Neural progenitor cell (in vitro differentiated cells): ENCODE measurements at regions not wholly inside any gene's neighbourhood (a gene's known extent, or its start where the extent isn't known, plus 50 kb on each side); places are given as distances from the start of the nearest gene placed in this dataset.
A peak's percentile ranks its signal among the peaks of the same experiment; 100 is the strongest.

Source experiments
- DNase-seq: peaks from one replicate; pipeline ENCODE4 v3.0.0-alpha.2; 2016; ENCODE audit warnings: low spot score
- H2AFZ ChIP-seq: fragments of 200-600 bp; sonication (generic); replicated peaks from 2 replicates; pipeline ENCODE4 v1.6.1; 2016; ENCODE audit warnings: antibody characterized with exemption
- H3F3A ChIP-seq: fragments of 200-600 bp; sonication (generic); 2 replicates; pipeline ENCODE4 v1.6.1; 2016; ENCODE audit warnings: antibody characterized with exemption, low read depth
- H3K27ac ChIP-seq: fragments of 200-600 bp; sonication (generic); 2 replicates; pipeline ENCODE4 v1.5.1; 2016; ENCODE audit warnings: mild to moderate bottlenecking
- H3K27me3 ChIP-seq: fragments of 200-600 bp; sonication (generic); 2 replicates; pipeline ENCODE4 v1.6.1; 2016; ENCODE audit warnings: mild to moderate bottlenecking, moderate library complexity
- H3K36me3 ChIP-seq: fragments of 200-600 bp; sonication (generic); 2 replicates; pipeline ENCODE4 v1.5.1; 2016
- H3K4me1 ChIP-seq: fragments of 200-600 bp; sonication (generic); 2 replicates; pipeline ENCODE4 v1.6.1; 2016; ENCODE audit warnings: mixed run types
- H3K4me2 ChIP-seq: fragments of 200-600 bp; sonication (generic); 2 replicates; pipeline ENCODE4 v1.6.1; 2016
- H3K4me3 ChIP-seq: fragments of 200-600 bp; sonication (generic); 2 replicates; pipeline ENCODE4 v1.5.1; 2016
- H3K79me2 ChIP-seq: fragments of 200-600 bp; sonication (generic); 2 replicates; pipeline ENCODE4 v1.6.1; 2016; ENCODE audit warnings: low read depth
- H3K9ac ChIP-seq: fragments of 200-600 bp; sonication (generic); 2 replicates; pipeline ENCODE4 v1.6.1; 2016
- H3K9me3 ChIP-seq: fragments of 200-600 bp; sonication (generic); 2 replicates; pipeline ENCODE4 v1.5.1; 2016; ENCODE audit warnings: low read depth
- H4K20me1 ChIP-seq: fragments of 200-600 bp; sonication (generic); 2 replicates; pipeline ENCODE4 v1.6.1; 2016; ENCODE audit warnings: low read depth
- H3K27ac Mint-ChIP-seq: 3 replicates; pipeline ENCODE4 v1.8.0; 2021; ENCODE audit warnings: mixed read lengths
- H3K27me3 Mint-ChIP-seq: 2 replicates; pipeline ENCODE4 v1.8.0; 2022; ENCODE audit warnings: low read depth, mild to moderate bottlenecking, inconsistent platforms, moderate library complexity, mixed read lengths; ENCODE audit not compliant: insufficient read depth
- H3K36me3 Mint-ChIP-seq: 3 replicates; pipeline ENCODE4 v1.8.0; 2021; ENCODE audit warnings: mixed read lengths
- H3K4me1 Mint-ChIP-seq: 3 replicates; pipeline ENCODE4 v1.8.0; 2021; ENCODE audit warnings: mixed read lengths
- H3K4me3 Mint-ChIP-seq: 3 replicates; pipeline ENCODE4 v1.8.0; 2021; ENCODE audit warnings: mild to moderate bottlenecking, moderate library complexity, mixed read lengths
- H3K9me3 Mint-ChIP-seq: 3 replicates; pipeline ENCODE4 v1.8.0; 2020; ENCODE audit warnings: mixed read lengths
- EZH2 ChIP-seq: fragments of 200-600 bp; sonication (generic); IDR thresholded peaks from 2 replicates; pipeline ENCODE4 v1.6.1; 2017; ENCODE audit warnings: antibody characterized with exemption, mild to moderate bottlenecking, moderate library complexity
- EZH2phosphoT487 ChIP-seq: fragments of 200-600 bp; sonication (generic); IDR thresholded peaks from 2 replicates; pipeline ENCODE4 v1.6.1; 2017; ENCODE audit warnings: antibody characterized with exemption
- TF ChIP-seq, protein P1 (sequence below): fragments of 200-600 bp; sonication (generic); IDR thresholded peaks from 2 replicates; pipeline ENCODE4 v1.5.1; 2017; ENCODE audit warnings: antibody characterized with exemption, mild to moderate bottlenecking

DNA sequence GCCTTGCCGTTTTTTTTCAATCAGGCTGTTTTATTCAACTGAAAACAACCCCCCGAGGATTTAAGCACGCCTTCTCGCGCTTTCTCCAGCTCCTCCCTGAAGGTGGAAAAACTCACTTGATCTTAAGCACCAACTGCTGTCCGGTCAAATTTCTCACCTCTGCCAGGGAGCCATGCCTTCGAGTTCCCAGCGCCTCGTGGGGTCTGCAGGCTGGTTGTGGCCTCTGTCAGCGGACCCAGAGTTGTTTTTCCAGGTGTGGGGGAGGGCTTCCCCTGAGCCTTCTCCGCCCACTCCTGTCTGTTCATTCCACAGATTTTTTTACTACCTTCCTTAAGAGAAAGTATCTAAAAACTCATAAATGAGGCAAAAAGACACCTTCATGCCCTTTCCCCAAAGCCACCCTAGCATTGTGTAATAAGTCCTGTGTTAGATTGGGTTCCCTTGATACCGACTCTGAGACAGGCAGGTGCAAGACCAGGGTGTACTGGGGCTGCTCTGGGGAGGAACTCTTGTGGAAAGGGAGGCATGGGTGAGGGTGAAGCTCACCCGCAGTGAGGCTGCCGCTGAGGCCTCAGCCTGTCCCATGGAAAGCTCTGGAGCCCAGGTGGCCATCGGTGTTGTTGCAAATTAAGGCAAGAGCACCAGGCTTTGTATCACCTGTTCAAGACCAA lies 101.6 kb downstream of the AXIN2 start:
- Histone ChIP-seq H3K27ac (no peak overlapping the region), H3K9me3 (no peaks in the 10 kb centered on the region), H4K20me1 (no peaks in the 10 kb centered on the region), H3F3A (no peaks in the 10 kb centered on the region), H3K4me1 (peaks cover 29% of the 10 kb centered on the region), H3K9ac (no peak overlapping the region), H3K27me3 (no peaks in the 10 kb centered on the region), H3K4me3 (no peak overlapping the region), H2AFZ (no peak overlapping the region), H3K36me3 (no peaks in the 10 kb centered on the region), H3K79me2 (no peaks in the 10 kb centered on the region), H3K4me2 (peak overlapping the region; percentile 21)
- H3K27me3 Mint-ChIP-seq, result peaks cover 22% of the 10 kb centered on the region
- peaks cover 44% of the 10 kb centered on the region for H3K4me1 Mint-ChIP-seq
- peak overlapping the region; percentile 63 for H3K27ac Mint-ChIP-seq
- no peak overlapping the region for H3K4me3 Mint-ChIP-seq
- no peaks in the 10 kb centered on the region for H3K36me3 Mint-ChIP-seq
- TF ChIP-seq EZH2, result no peak
- TF ChIP-seq, protein P1, sequence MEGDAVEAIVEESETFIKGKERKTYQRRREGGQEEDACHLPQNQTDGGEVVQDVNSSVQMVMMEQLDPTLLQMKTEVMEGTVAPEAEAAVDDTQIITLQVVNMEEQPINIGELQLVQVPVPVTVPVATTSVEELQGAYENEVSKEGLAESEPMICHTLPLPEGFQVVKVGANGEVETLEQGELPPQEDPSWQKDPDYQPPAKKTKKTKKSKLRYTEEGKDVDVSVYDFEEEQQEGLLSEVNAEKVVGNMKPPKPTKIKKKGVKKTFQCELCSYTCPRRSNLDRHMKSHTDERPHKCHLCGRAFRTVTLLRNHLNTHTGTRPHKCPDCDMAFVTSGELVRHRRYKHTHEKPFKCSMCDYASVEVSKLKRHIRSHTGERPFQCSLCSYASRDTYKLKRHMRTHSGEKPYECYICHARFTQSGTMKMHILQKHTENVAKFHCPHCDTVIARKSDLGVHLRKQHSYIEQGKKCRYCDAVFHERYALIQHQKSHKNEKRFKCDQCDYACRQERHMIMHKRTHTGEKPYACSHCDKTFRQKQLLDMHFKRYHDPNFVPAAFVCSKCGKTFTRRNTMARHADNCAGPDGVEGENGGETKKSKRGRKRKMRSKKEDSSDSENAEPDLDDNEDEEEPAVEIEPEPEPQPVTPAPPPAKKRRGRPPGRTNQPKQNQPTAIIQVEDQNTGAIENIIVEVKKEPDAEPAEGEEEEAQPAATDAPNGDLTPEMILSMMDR, result no peak
- no peak for TF ChIP-seq EZH2phosphoT487
- H3K9me3 Mint-ChIP-seq, result peaks cover 8% of the 10 kb centered on the region
- DNase-seq, result no peak

DNA sequence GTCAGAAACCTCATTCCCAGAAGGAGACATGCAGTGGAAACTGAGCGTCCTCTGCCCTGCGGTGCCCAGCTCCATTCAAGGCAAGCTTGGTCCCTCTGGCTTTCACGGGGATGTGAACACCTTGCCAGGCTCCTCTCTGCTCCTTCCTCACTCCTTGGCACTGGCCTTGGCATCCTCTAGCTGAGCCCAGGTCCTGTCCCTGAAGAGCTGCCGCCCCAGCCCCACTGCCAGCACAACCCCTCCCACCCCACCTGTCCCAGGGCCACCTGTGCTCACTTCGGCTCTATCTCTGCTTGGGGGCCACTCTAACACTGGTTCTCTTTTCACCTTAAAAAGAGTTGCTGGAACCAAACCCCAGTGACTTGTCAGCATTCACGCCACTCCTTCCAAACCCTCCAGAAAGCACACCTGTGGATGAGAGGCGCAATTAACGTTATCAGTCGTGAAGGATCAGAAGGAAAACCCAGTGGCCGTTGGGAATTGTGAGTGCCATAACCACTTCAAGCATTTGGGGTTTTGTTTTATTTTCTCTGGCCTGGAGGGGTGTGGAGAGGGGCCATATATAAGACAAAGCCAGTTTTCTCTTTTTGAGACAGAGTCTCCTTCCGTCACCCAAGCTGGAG lies 103.7 kb downstream of the AXIN2 start:
- peak overlapping the region; percentile 60 for H3K4me3 Mint-ChIP-seq
- Histone ChIP-seq H3K4me2 (no peak overlapping the region), H3K9ac (no peak overlapping the region), H3K4me3 (no peak overlapping the region), H3K4me1 (peaks cover 29% of the 10 kb centered on the region), H3F3A (no peaks in the 10 kb centered on the region), H3K27me3 (no peaks in the 10 kb centered on the region), H4K20me1 (no peaks in the 10 kb centered on the region), H3K27ac (no peak overlapping the region), H3K79me2 (no peaks in the 10 kb centered on the region), H3K36me3 (no peaks in the 10 kb centered on the region), H3K9me3 (no peaks in the 10 kb centered on the region), H2AFZ (no peak overlapping the region)
- no peaks in the 10 kb centered on the region for H3K36me3 Mint-ChIP-seq
- no peak for DNase-seq
- peaks cover 19% of the 10 kb centered on the region for H3K27me3 Mint-ChIP-seq
- H3K4me1 Mint-ChIP-seq, result peaks cover 44% of the 10 kb centered on the region
- no peak overlapping the region for H3K27ac Mint-ChIP-seq
- peaks cover 5% of the 10 kb centered on the region for H3K9me3 Mint-ChIP-seq
- TF ChIP-seq EZH2 (no peak), EZH2phosphoT487 (no peak)
- TF ChIP-seq, protein P1, result no peak

DNA sequence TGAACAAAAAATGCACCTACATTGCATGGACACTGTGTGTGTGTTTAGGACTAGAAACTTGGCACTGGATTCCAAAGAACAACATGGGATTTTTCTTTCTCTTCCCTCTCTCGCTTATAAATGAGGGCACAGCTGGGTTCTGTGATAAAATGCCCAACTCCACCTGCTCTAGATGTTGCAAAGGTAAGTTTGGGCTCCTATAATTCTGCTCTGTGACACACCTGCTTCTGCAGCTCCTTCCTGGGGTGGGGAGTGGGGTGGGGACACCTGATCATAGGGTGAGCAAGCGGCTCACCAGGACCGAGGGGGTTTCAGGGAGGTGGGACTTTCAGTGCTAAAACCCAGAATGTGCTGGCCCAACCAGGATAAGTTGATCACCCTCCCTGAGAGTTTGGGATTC lies 104.3 kb downstream of the AXIN2 start:
- DNase-seq, result no peak
- peaks cover 29% of the 10 kb centered on the region for H3K4me1 ChIP-seq
- peaks cover 44% of the 10 kb centered on the region for H3K4me1 Mint-ChIP-seq
- no peak overlapping the region for H3K27ac ChIP-seq
- H3K9ac ChIP-seq, result no peak overlapping the region
- H2AFZ ChIP-seq, result no peak overlapping the region
- no peak overlapping the region for H3K4me3 Mint-ChIP-seq
- no peak overlapping the region for H3K4me3 ChIP-seq
- H4K20me1 ChIP-seq, result no peaks in the 10 kb centered on the region
- H3K9me3 ChIP-seq, result no peaks in the 10 kb centered on the region
- H3K27me3 Mint-ChIP-seq, result peaks cover 18% of the 10 kb centered on the region
- H3K79me2 ChIP-seq, result no peaks in the 10 kb centered on the region
- H3K36me3 ChIP-seq, result no peaks in the 10 kb centered on the region
- TF ChIP-seq EZH2phosphoT487, result no peak
- TF ChIP-seq EZH2, result no peak
- TF ChIP-seq, protein P1, result no peak
- H3F3A ChIP-seq, result no peaks in the 10 kb centered on the region
- H3K4me2 ChIP-seq, result no peak overlapping the region
- no peak overlapping the region for H3K27ac Mint-ChIP-seq
- H3K9me3 Mint-ChIP-seq, result peaks cover 8% of the 10 kb centered on the region
- no peaks in the 10 kb centered on the region for H3K27me3 ChIP-seq
- H3K36me3 Mint-ChIP-seq, result no peaks in the 10 kb centered on the region
